ENCODE measurements at regions not wholly inside any gene's neighbourhood (a gene's known extent, or its start where the extent isn't known, plus 50 kb on each side); places are given as distances from the start of the nearest gene placed in this dataset.

GRCh38 chr2:22958308-22958707 lies 426.7 kb upstream of the KLHL29 start:
- Histone ChIP-seq H3K9me2 (ENCODE audit: insufficient read depth) (no peaks in the 10 kb centered on the region), H3K9ac (ENCODE audit: low read length) (no peak overlapping the region), H3K9me3 (ENCODE audit: control insufficient read depth in 1 of 2, insufficient read depth in 1 of 2, low read depth in 1 of 2, low read length in 2 of 2) (no peaks in the 10 kb centered on the region), H3K79me2 (ENCODE audit: insufficient read depth, low read length) (no peaks in the 10 kb centered on the region), H4K20me1 (ENCODE audit: insufficient read depth) (no peaks in the 10 kb centered on the region), H3K27me3 (ENCODE audit: insufficient read depth, low read length) (no peaks in the 10 kb centered on the region), H3K4me3 (replicated peaks in 1 of 2; ENCODE audit: low read depth in 1 of 2, low read length in 2 of 2) (no peak overlapping the region), H2AFZ (ENCODE audit: low read depth, low read length, poor library complexity, severe bottlenecking) (no peak overlapping the region), H3K4me1 (ENCODE audit: control insufficient read depth in 1 of 2, insufficient read depth in 2 of 2, low read length in 2 of 2) (no peaks in the 10 kb centered on the region), H3K4me2 (ENCODE audit: low read length) (no peak overlapping the region), H3K27ac (ENCODE audit: low read depth, low read length) (no peak overlapping the region), H3K36me3 (ENCODE audit: control insufficient read depth in 1 of 2, insufficient read depth in 2 of 2, low read length in 2 of 2) (no peaks in the 10 kb centered on the region)
- no TSS peak for BruUV-seq (replicated peaks)
- ChIA-PET CTCF (no interaction called here), POLR2A (no interaction called here), RAD21 (ENCODE audit: low non-redundant PET in 1 of 2, low total read pairs in 2 of 2, uncharacterized antibody in 2 of 2, unreplicated experiment in 2 of 2) (no interaction called here)
- TF ChIP-seq CBX3 (IDR thresholded peaks at IDR 0.05; ENCODE audit: low read depth) (no peak), SP1 (IDR thresholded peaks at IDR 0.05; ENCODE audit: low read depth) (no peak), RAD21 (IDR thresholded peaks at IDR 0.05; ENCODE audit: low read depth) (no peak), ZFX (IDR thresholded peaks at IDR 0.05) (no peak), JUND (IDR thresholded peaks at IDR 0.05) (no peak), EZH2phosphoT487 (IDR thresholded peaks at IDR 0.05; ENCODE audit: borderline replicate concordance) (no peak), SRF (IDR thresholded peaks at IDR 0.05; ENCODE audit: low read depth) (no peak), CTCF (IDR thresholded peaks at IDR 0.05 in 2 of 3, conservative IDR thresholded peaks at IDR 0.05 in 1 of 3; ENCODE audit: borderline replicate concordance in 1 of 3, insufficient read depth in 1 of 3, low read depth in 2 of 3, low read length in 2 of 3) (no peak), YY1 (IDR thresholded peaks at IDR 0.05; ENCODE audit: extremely low read depth, insufficient replicate concordance, low read depth, low read length) (no peak), SIN3A (IDR thresholded peaks at IDR 0.05; ENCODE audit: low read depth) (no peak), CEBPB (IDR thresholded peaks at IDR 0.05; ENCODE audit: low read depth) (no peak)
- TF ChIP-seq, protein P1, sequence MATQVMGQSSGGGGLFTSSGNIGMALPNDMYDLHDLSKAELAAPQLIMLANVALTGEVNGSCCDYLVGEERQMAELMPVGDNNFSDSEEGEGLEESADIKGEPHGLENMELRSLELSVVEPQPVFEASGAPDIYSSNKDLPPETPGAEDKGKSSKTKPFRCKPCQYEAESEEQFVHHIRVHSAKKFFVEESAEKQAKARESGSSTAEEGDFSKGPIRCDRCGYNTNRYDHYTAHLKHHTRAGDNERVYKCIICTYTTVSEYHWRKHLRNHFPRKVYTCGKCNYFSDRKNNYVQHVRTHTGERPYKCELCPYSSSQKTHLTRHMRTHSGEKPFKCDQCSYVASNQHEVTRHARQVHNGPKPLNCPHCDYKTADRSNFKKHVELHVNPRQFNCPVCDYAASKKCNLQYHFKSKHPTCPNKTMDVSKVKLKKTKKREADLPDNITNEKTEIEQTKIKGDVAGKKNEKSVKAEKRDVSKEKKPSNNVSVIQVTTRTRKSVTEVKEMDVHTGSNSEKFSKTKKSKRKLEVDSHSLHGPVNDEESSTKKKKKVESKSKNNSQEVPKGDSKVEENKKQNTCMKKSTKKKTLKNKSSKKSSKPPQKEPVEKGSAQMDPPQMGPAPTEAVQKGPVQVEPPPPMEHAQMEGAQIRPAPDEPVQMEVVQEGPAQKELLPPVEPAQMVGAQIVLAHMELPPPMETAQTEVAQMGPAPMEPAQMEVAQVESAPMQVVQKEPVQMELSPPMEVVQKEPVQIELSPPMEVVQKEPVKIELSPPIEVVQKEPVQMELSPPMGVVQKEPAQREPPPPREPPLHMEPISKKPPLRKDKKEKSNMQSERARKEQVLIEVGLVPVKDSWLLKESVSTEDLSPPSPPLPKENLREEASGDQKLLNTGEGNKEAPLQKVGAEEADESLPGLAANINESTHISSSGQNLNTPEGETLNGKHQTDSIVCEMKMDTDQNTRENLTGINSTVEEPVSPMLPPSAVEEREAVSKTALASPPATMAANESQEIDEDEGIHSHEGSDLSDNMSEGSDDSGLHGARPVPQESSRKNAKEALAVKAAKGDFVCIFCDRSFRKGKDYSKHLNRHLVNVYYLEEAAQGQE (IDR thresholded peaks at IDR 0.05; ENCODE audit: low read depth) = no peak
- TF ChIP-seq, protein P2, sequence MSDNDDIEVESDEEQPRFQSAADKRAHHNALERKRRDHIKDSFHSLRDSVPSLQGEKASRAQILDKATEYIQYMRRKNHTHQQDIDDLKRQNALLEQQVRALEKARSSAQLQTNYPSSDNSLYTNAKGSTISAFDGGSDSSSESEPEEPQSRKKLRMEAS (IDR thresholded peaks at IDR 0.05) = no peak
- intact Hi-C loops (cut with micrococcal nuclease) = no loop called here
- ATAC-seq (no peak), DNase-seq (ENCODE audit: low read depth, low spot score) (no peak)
